Stomach (tissue), 4 donors: ENCODE measurements at regions not wholly inside any gene's neighbourhood (a gene's known extent, or its start where the extent isn't known, plus 50 kb on each side); places are given as distances from the start of the nearest gene placed in this dataset.

ENCODE experiments used
- POLR2A ChIP-seq, 4 donors: fragments of 450-650 bp; IDR thresholded peaks; one replicate each; pipeline ENCODE4 v1.6.1; 2016; ENCODE audit warnings: antibody characterized with exemption in 4 of 4, control low read depth in 2 of 4, mild to moderate bottlenecking in 1 of 4, moderate library complexity in 1 of 4
- TF ChIP-seq, protein P1 (sequence below), 7 experiments: fragments of 450-650 bp in 4 of 7; fragments of 200-600 bp in 3 of 7; sonication (generic) in 3 of 7; IDR thresholded peaks; one replicate each; pipeline ENCODE4 v1.5.1; 2016 to 2019; ENCODE audit warnings: antibody characterized with exemption in 7 of 7, control low read depth in 2 of 7, mild to moderate bottlenecking in 1 of 7

DNA sequence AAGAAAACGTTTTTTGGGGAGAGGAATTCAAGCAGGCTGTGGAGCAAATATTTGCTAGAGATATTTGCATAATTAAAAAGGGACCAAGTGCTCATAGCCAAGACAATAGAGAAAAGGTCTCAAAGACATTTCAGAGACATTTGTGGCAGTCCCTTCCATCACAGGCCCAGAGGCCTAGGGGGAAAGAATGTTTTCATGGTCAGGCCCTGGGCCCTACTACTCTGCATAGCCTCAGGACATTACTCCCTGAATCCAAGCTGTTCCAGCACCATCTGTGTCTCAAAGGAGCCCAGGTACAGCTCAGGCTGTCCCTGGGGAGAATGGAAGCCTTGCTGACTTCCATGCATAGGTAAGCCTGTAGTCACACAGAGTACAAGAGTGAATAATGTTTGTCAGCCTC, 113.0 kb upstream of the KIF2A start:
- TF ChIP-seq, protein P1, sequence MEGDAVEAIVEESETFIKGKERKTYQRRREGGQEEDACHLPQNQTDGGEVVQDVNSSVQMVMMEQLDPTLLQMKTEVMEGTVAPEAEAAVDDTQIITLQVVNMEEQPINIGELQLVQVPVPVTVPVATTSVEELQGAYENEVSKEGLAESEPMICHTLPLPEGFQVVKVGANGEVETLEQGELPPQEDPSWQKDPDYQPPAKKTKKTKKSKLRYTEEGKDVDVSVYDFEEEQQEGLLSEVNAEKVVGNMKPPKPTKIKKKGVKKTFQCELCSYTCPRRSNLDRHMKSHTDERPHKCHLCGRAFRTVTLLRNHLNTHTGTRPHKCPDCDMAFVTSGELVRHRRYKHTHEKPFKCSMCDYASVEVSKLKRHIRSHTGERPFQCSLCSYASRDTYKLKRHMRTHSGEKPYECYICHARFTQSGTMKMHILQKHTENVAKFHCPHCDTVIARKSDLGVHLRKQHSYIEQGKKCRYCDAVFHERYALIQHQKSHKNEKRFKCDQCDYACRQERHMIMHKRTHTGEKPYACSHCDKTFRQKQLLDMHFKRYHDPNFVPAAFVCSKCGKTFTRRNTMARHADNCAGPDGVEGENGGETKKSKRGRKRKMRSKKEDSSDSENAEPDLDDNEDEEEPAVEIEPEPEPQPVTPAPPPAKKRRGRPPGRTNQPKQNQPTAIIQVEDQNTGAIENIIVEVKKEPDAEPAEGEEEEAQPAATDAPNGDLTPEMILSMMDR (IDR thresholded peaks at IDR 0.05): no peak
- no peak for TF ChIP-seq POLR2A (IDR thresholded peaks at IDR 0.05)
